H1 (cell line): ENCODE measurements at regions not wholly inside any gene's neighbourhood (a gene's known extent, or its start where the extent isn't known, plus 50 kb on each side); places are given as distances from the start of the nearest gene placed in this dataset.

Experiments used
- CTCF ChIA-PET: fragments of 300-600 bp; sonication (Branson Sonifier 250); formaldehyde crosslinking; loops from one replicate; lab custom pipeline; 2021; ENCODE audit not compliant: partially characterized antibody; lab: Charles Lee
- POLR2A ChIA-PET: fragments of 300-600 bp; sonication (Branson Sonifier 250); formaldehyde crosslinking; loops from one replicate; lab custom pipeline; 2021; ENCODE audit warnings: inconsistent platforms; ENCODE audit not compliant: partially characterized antibody; lab: Charles Lee
- DNase-seq, 2 experiments: peaks; one replicate each; pipeline versions ENCODE4 v3.0.0 to v3.0.0-alpha.2; 2010 to 2022; ENCODE audit warnings: low spot score in 2 of 2, low read depth in 1 of 2, mixed read lengths in 1 of 2
- FAIRE-seq: peaks from 2 replicates; lab custom pipeline; 2011; peaks lifted over from hg19 to GRCh38; lab: Jason Lieb, UNC
- H2AFZ ChIP-seq: 2 replicates; pipeline ENCODE4 v1.8.1; 2012; ENCODE audit warnings: low read length, inconsistent platforms
- H2AK5ac ChIP-seq: 2 replicates; pipeline ENCODE4 v1.6.1; 2013; ENCODE audit warnings: low read depth, low read length
- H2BK120ac ChIP-seq: replicated peaks from 2 replicates; pipeline ENCODE3; 2013; ENCODE audit warnings: low read depth, low read length, inconsistent platforms
- H2BK12ac ChIP-seq: 2 replicates; pipeline ENCODE4 v1.6.1; 2013; ENCODE audit warnings: low read depth, low read length
- H2BK15ac ChIP-seq: 2 replicates; pipeline ENCODE4 v1.6.1; 2013; ENCODE audit warnings: low read length
- H2BK20ac ChIP-seq: 2 replicates; pipeline ENCODE4 v1.6.1; 2013; ENCODE audit warnings: low read length
- H2BK5ac ChIP-seq: 2 replicates; pipeline ENCODE4 v1.6.1; 2013; ENCODE audit warnings: low read depth, low read length
- H3K14ac ChIP-seq: 2 replicates; pipeline ENCODE4 v1.6.1; 2013; ENCODE audit warnings: inconsistent platforms; ENCODE audit not compliant: insufficient read length
- H3K18ac ChIP-seq: 2 replicates; pipeline ENCODE4 v1.6.1; 2013; ENCODE audit warnings: low read length; ENCODE audit errors: extremely low read depth
- H3K23ac ChIP-seq: 2 replicates; pipeline ENCODE4 v1.6.1; 2013; ENCODE audit warnings: inconsistent platforms; ENCODE audit not compliant: insufficient read length
- H3K23me2 ChIP-seq: 2 replicates; pipeline ENCODE4 v1.6.1; 2013; ENCODE audit warnings: low read depth, low read length
- H3K27ac ChIP-seq: 2 replicates; pipeline ENCODE4 v1.6.1; 2011; ENCODE audit warnings: low read depth, low read length, inconsistent platforms
- H3K27me3 ChIP-seq, 4 experiments: replicated peaks in 1 of 4; 1 replicate in 1 of 4; 2 replicates in 3 of 4; pipeline versions ENCODE4 v1.6.1 to v1.8.1; 2011 to 2013; ENCODE audit warnings: low read length in 3 of 4, mild to moderate bottlenecking in 3 of 4, inconsistent platforms in 2 of 4, mixed read lengths in 2 of 4, moderate library complexity in 1 of 4; ENCODE audit not compliant: control insufficient read depth in 3 of 4, insufficient read depth in 3 of 4; ENCODE audit errors: extremely low read depth in 1 of 4
- H3K36me3 ChIP-seq, 4 experiments: 2 replicates each; pipeline versions ENCODE4 v1.6.1 to v1.8.1; 2011 to 2013; ENCODE audit warnings: mild to moderate bottlenecking in 4 of 4, low read length in 3 of 4, moderate library complexity in 2 of 4, control low read depth in 1 of 4, inconsistent platforms in 1 of 4; ENCODE audit not compliant: insufficient read depth in 4 of 4, control insufficient read depth in 2 of 4
- H3K4ac ChIP-seq: replicated peaks from 2 replicates; pipeline ENCODE3; 2013; ENCODE audit warnings: low read length, low read depth, mixed read lengths, inconsistent platforms; ENCODE audit not compliant: insufficient read length
- H3K4me1 ChIP-seq, 4 experiments: replicated peaks in 1 of 4; 1 replicate in 1 of 4; 2 replicates in 3 of 4; pipeline versions ENCODE4 v1.6.1 to v1.8.1; 2011 to 2013; ENCODE audit warnings: low read length in 3 of 4, inconsistent platforms in 2 of 4, mixed read lengths in 1 of 4; ENCODE audit not compliant: insufficient read depth in 4 of 4, control insufficient read depth in 3 of 4
- H3K4me2 ChIP-seq, 2 experiments: 2 replicates each; pipeline versions ENCODE4 v1.6.1 to v1.8.1; 2011 to 2013; ENCODE audit warnings: low read depth in 2 of 2, low read length in 2 of 2, control low read depth in 1 of 2, inconsistent platforms in 1 of 2, mild to moderate bottlenecking in 1 of 2; ENCODE audit not compliant: insufficient read depth in 1 of 2
- H3K4me3 ChIP-seq, 4 experiments: fragments of 200-600, 300-600 bp in 1 of 4; sonication (generic), shearing (Covaris generic), sonication (Bioruptor Twin) in 1 of 4; 2 replicates each; pipeline versions ENCODE4 v1.5.1 to v1.8.1; 2011 to 2016; ENCODE audit warnings: low read length in 4 of 4, low read depth in 3 of 4, control low read depth in 2 of 4, inconsistent platforms in 2 of 4, mild to moderate bottlenecking in 2 of 4, mixed read lengths in 1 of 4, moderate library complexity in 1 of 4; ENCODE audit not compliant: insufficient read depth in 2 of 4; ENCODE audit errors: extremely low read depth in 1 of 4
- H3K56ac ChIP-seq: replicated peaks from 2 replicates; pipeline ENCODE3; 2013; ENCODE audit warnings: low read depth, mild to moderate bottlenecking, mixed read lengths, low read length, inconsistent platforms; ENCODE audit not compliant: insufficient read length
- H3K79me1 ChIP-seq: 2 replicates; pipeline ENCODE4 v1.6.1; 2013; ENCODE audit warnings: low read depth, low read length, control low read depth
- H3K79me2 ChIP-seq, 2 experiments: 2 replicates each; pipeline versions ENCODE4 v1.6.1 to v1.8.1; 2012 to 2013; ENCODE audit warnings: low read length in 2 of 2, mild to moderate bottlenecking in 2 of 2, inconsistent platforms in 1 of 2; ENCODE audit not compliant: insufficient read depth in 2 of 2, control insufficient read depth in 1 of 2
- H3K9ac ChIP-seq, 4 experiments: replicated peaks in 1 of 4; 1 replicate in 1 of 4; 2 replicates in 3 of 4; pipeline versions ENCODE4 v1.6.1 to v1.8.1; 2011 to 2013; ENCODE audit warnings: low read depth in 3 of 4, low read length in 3 of 4, control low read depth in 2 of 4, mild to moderate bottlenecking in 2 of 4, moderate library complexity in 2 of 4, inconsistent platforms in 1 of 4; ENCODE audit errors: extremely low read depth in 1 of 4
- H3K9me3 ChIP-seq, 2 experiments: 2 replicates each; pipeline versions ENCODE4 v1.6.1 to v1.8.1; 2012 to 2013; ENCODE audit warnings: mild to moderate bottlenecking in 2 of 2, moderate library complexity in 2 of 2, control low read depth in 1 of 2, inconsistent platforms in 1 of 2, low read depth in 1 of 2, low read length in 1 of 2, mixed read lengths in 1 of 2; ENCODE audit not compliant: insufficient read depth in 2 of 2
- H4K20me1 ChIP-seq, 2 experiments: replicated peaks in 1 of 2; 2 replicates each; pipeline versions ENCODE3 to v1.8.1; 2011 to 2013; ENCODE audit warnings: inconsistent platforms in 2 of 2, low read length in 2 of 2, mild to moderate bottlenecking in 1 of 2; ENCODE audit not compliant: insufficient read depth in 2 of 2, control insufficient read depth in 1 of 2
- H4K5ac ChIP-seq: 2 replicates; pipeline ENCODE4 v1.6.1; 2013; ENCODE audit warnings: low read length, low read depth, mixed read lengths, inconsistent platforms; ENCODE audit not compliant: insufficient read length
- H4K8ac ChIP-seq: 2 replicates; pipeline ENCODE4 v1.8.0; 2013; ENCODE audit warnings: mild to moderate bottlenecking, moderate library complexity, low read length, inconsistent platforms; ENCODE audit not compliant: insufficient read depth; ENCODE audit errors: extremely low read depth
- H4K91ac ChIP-seq: replicated peaks from 2 replicates; pipeline ENCODE3; 2013; ENCODE audit warnings: low read length, mixed read lengths, inconsistent platforms; ENCODE audit not compliant: insufficient read length
- CTBP2 ChIP-seq: IDR thresholded peaks from 2 replicates; pipeline ENCODE4 v1.7.0; 2011; ENCODE audit warnings: borderline replicate concordance, mild to moderate bottlenecking, moderate library complexity, mixed read lengths, low read length; ENCODE audit not compliant: insufficient read depth, insufficient read length
- CTCF ChIP-seq, 3 experiments: IDR thresholded peaks; 1 replicate in 2 of 3; 2 replicates in 1 of 3; pipeline versions ENCODE4 v1.5.1 to v1.6.1; 2011; ENCODE audit warnings: low read length in 3 of 3, mild to moderate bottlenecking in 3 of 3, inconsistent platforms in 2 of 3, low read depth in 1 of 3, moderate library complexity in 1 of 3; ENCODE audit not compliant: insufficient read depth in 1 of 3; ENCODE audit errors: control extremely low read depth in 1 of 3
- HDAC6 ChIP-seq: IDR thresholded peaks from one replicate; pipeline ENCODE4 v1.7.1; 2012; ENCODE audit warnings: low read depth, mild to moderate bottlenecking, inconsistent platforms, low read length, moderate library complexity
- JUND ChIP-seq: IDR thresholded peaks from 2 replicates; pipeline ENCODE4 v1.6.1; 2011; ENCODE audit warnings: mild to moderate bottlenecking, improper control_type of control experiment, low read length
- RAD21 ChIP-seq, 2 experiments: IDR thresholded peaks in 1 of 2; conservative IDR thresholded peaks in 1 of 2; 2 replicates each; pipeline ENCODE4 v1.6.1; 2011; ENCODE audit warnings: low read depth in 2 of 2, low read length in 2 of 2, improper control_type of control experiment in 1 of 2, inconsistent platforms in 1 of 2, mild to moderate bottlenecking in 1 of 2, moderate library complexity in 1 of 2
- SIN3A ChIP-seq, 2 experiments: IDR thresholded peaks in 1 of 2; conservative IDR thresholded peaks in 1 of 2; 2 replicates each; pipeline ENCODE4 v1.6.1; 2011 to 2012; ENCODE audit warnings: low read length in 2 of 2, improper control_type of control experiment in 1 of 2, low read depth in 1 of 2, mild to moderate bottlenecking in 1 of 2
- TAF7 ChIP-seq: optimal IDR thresholded peaks from 2 replicates; pipeline ENCODE3; 2011; ENCODE audit warnings: low read depth, mild to moderate bottlenecking, inconsistent platforms, low read length, moderate library complexity, borderline replicate concordance
- YY1 ChIP-seq: IDR thresholded peaks from 2 replicates; pipeline ENCODE4 v1.6.1; 2011; ENCODE audit warnings: low read depth, mild to moderate bottlenecking, low read length
- WGBS, 2 experiments: shearing (Covaris generic) in 1 of 2; methylation state at CpG; one replicate each; pipeline versions ENCODE4 v1.1.6 to v1.1.7; 2013 to 2015; ENCODE audit warnings: low lambda C conversion rate in 2 of 2, mixed read lengths in 2 of 2, inconsistent platforms in 1 of 2, low coverage in 1 of 2, missing lambda C conversion rate in 1 of 2; ENCODE audit not compliant: insufficient replicate concordance in 2 of 2, insufficient coverage in 1 of 2, insufficient read length in 1 of 2; ENCODE audit errors: extremely low coverage in 1 of 2, missing lambda C conversion rate in 1 of 2; 5-methylcytosine and 5-hydroxymethylcytosine counted together

- ChIA-PET POLR2A (no interaction called here), CTCF (interaction anchor here (0.9 to 1.8 kb wide), 6 partner anchors 10 to 477 kb away, joined by 3 to 5 read pairs (median 3); no protein-coding TSS in a partner anchor)
- Histone ChIP-seq H3K14ac (no peak overlapping the region), H3K56ac (no peak overlapping the region), H3K4ac (no peak overlapping the region), H3K9ac (no peak overlapping the region), H4K5ac (no peak overlapping the region), H2AK5ac (no peak overlapping the region), H2BK15ac (no peak overlapping the region), H2AFZ (no peak overlapping the region), H4K20me1 (no peaks in the 10 kb centered on the region), H3K36me3 (no peaks in the 10 kb centered on the region), H4K91ac (no peak overlapping the region), H3K23me2 (no peaks in the 10 kb centered on the region), H3K27ac (no peak overlapping the region), H2BK120ac (no peak overlapping the region), H3K4me3 (no peak overlapping the region), H2BK20ac (no peak overlapping the region), H2BK5ac (no peak overlapping the region), H3K18ac (no peak overlapping the region), H2BK12ac (no peak overlapping the region), H3K79me2 (no peaks in the 10 kb centered on the region), H3K4me2 (no peak overlapping the region), H3K9me3 (no peaks in the 10 kb centered on the region), H3K4me1 (no peaks in the 10 kb centered on the region), H4K8ac (peak overlapping the region; percentile 57; the same call in 1 of the 2 replicates), H3K23ac (no peak overlapping the region), H3K79me1 (no peaks in the 10 kb centered on the region; the same call in 1 of the 2 replicates), H3K27me3 (no peaks in the 10 kb centered on the region)
- no peak for TF ChIP-seq TAF7
- TF ChIP-seq JUND: no peak
- no peak for TF ChIP-seq YY1
- peak; percentile 15 to 33; a peak in 2 of 4 replicates for TF ChIP-seq RAD21 (IDR thresholded peaks at IDR 0.05 in 1 of 2, conservative IDR thresholded peaks at IDR 0.05 in 1 of 2; ENCODE audit: low read depth in 2 of 2, low read length in 2 of 2)
- TF ChIP-seq CTBP2: no peak
- no peak for TF ChIP-seq SIN3A (conservative IDR thresholded peaks at IDR 0.05 in 1 of 2, IDR thresholded peaks at IDR 0.05 in 1 of 2; ENCODE audit: low read depth in 1 of 2, low read length in 2 of 2)
- TF ChIP-seq HDAC6: no peak
- peak in 2 of 3 experiments; percentile 25 to 31; a peak in 2 of 4 replicates for TF ChIP-seq CTCF (IDR thresholded peaks at IDR 0.05; ENCODE audit: control extremely low read depth in 1 of 3, insufficient read depth in 1 of 3, low read depth in 1 of 3, low read length in 3 of 3)
- no peak for DNase-seq
- no peak for FAIRE-seq
- WGBS, 2 experiments: 89% methylated on average over 29 of the region's 29 CpGs; no CpG with 5 or more reads in 1 of the 2 experiments
Observed at GRCh38 chr6:167766986-167767714, 59.6 kb upstream of the AFDN start.
